ENCODE measurements at regions not wholly inside any gene's neighbourhood (a gene's known extent, or its start where the extent isn't known, plus 50 kb on each side); places are given as distances from the start of the nearest gene placed in this dataset.

GRCh38 chr9:79473704-79474103, 98.1 kb upstream of the TLE4 start:
- CTCF ChIA-PET: interaction anchor here (0.5 kb wide), 1 partner anchor 87 kb away, joined by 3 read pairs; no protein-coding TSS in a partner anchor
- WGBS (ENCODE audit: missing lambda C conversion rate): 64% methylated on average over 1 of the region's 1 CpG
- FAIRE-seq: no peak

GRCh38 chr9:79477241-79477840, 94.4 kb upstream of the TLE4 start:
- no peak overlapping the region for H3K4me3 ChIP-seq
- TF ChIP-seq ZNF302 (CRISPR knock-in tag; IDR thresholded peaks at IDR 0.05): no peak
- TF ChIP-seq PHF8 (IDR thresholded peaks at IDR 0.05; ENCODE audit: borderline replicate concordance, low read depth): no peak
- TF ChIP-seq TP53 (CRISPR knock-in tag; IDR thresholded peaks at IDR 0.05): no peak
- TF ChIP-seq HOXB5 (CRISPR knock-in tag; IDR thresholded peaks at IDR 0.05): no peak
- TF ChIP-seq MYC (IDR thresholded peaks at IDR 0.05; ENCODE audit: borderline replicate concordance, low read length): no peak
- no peak for TF ChIP-seq ATOH8 (CRISPR knock-in tag; IDR thresholded peaks at IDR 0.05; ENCODE audit: low read depth)
- TF ChIP-seq ZSCAN20 (CRISPR knock-in tag; IDR thresholded peaks at IDR 0.05): no peak
- no peak for TF ChIP-seq ESRRA (IDR thresholded peaks at IDR 0.05; ENCODE audit: borderline replicate concordance, low read length)
- TF ChIP-seq CTCF (IDR thresholded peaks at IDR 0.05): no peak
- no peak for TF ChIP-seq EP300 (IDR thresholded peaks at IDR 0.05)
- TF ChIP-seq GATA3 (IDR thresholded peaks at IDR 0.05; ENCODE audit: borderline replicate concordance): no peak
- no peak for TF ChIP-seq JUN (IDR thresholded peaks at IDR 0.05)
- TF ChIP-seq SMC3 (IDR thresholded peaks at IDR 0.05): no peak
- no peak for TF ChIP-seq FOSL2 (IDR thresholded peaks at IDR 0.05)
- no peak for TF ChIP-seq FOSL2 (CRISPR knock-in tag; IDR thresholded peaks at IDR 0.05)
- no peak for TF ChIP-seq MAFK (IDR thresholded peaks at IDR 0.05; ENCODE audit: partially characterized antibody)
- no peak for TF ChIP-seq HDAC2 (IDR thresholded peaks at IDR 0.05)
- no peak for TF ChIP-seq HOXB13 (CRISPR knock-in tag; IDR thresholded peaks at IDR 0.05; ENCODE audit: low read depth)
- no peak for TF ChIP-seq FOXS1 (CRISPR knock-in tag; IDR thresholded peaks at IDR 0.05)
- no peak for TF ChIP-seq CHD2 (IDR thresholded peaks at IDR 0.05; ENCODE audit: low read length, partially characterized antibody)
- no peak for TF ChIP-seq POLR2AphosphoS2 (conservative IDR thresholded peaks at IDR 0.05; ENCODE audit: low read length)
- POLR2A ChIA-PET: no interaction called here
- no peak for ATAC-seq
- no peaks in the 10 kb centered on the region for H3K9me3 ChIP-seq
- CTCF ChIA-PET: no interaction called here
- no peak for FAIRE-seq
- H3K27ac ChIP-seq: no peak overlapping the region
- no peak overlapping the region for H3K4me2 ChIP-seq
- DNase-seq (ENCODE audit: low read depth in 1 of 2, low spot score in 1 of 2): no peak
- 67% methylated on average over 3 of the region's 3 CpGs for WGBS (ENCODE audit: missing lambda C conversion rate)
- peaks cover 7% of the 10 kb centered on the region; the same call in 1 of the 3 replicates for H3K4me1 ChIP-seq

More at GRCh38 chr9:79473704-79474103, 98.1 kb upstream of the TLE4 start:
- H3K27ac ChIP-seq: no peak overlapping the region
- H3K4me2 ChIP-seq: no peak overlapping the region
- DNase-seq (ENCODE audit: low read depth in 1 of 2, low spot score in 1 of 2) (no peak), ATAC-seq (no peak)
- no peaks in the 10 kb centered on the region for H3K4me1 ChIP-seq
- TF ChIP-seq FOXS1 (CRISPR knock-in tag; IDR thresholded peaks at IDR 0.05) (no peak), MAX (IDR thresholded peaks at IDR 0.05) (no peak), KDM1A (IDR thresholded peaks at IDR 0.05; ENCODE audit: low read depth) (no peak)
- H3K9me3 ChIP-seq: no peaks in the 10 kb centered on the region
- POLR2A ChIA-PET: no interaction called here
- H3K4me3 ChIP-seq: no peak overlapping the region
